ENCODE measurements at regions not wholly inside any gene's neighbourhood (a gene's known extent, or its start where the extent isn't known, plus 50 kb on each side); places are given as distances from the start of the nearest gene placed in this dataset.

DNA sequence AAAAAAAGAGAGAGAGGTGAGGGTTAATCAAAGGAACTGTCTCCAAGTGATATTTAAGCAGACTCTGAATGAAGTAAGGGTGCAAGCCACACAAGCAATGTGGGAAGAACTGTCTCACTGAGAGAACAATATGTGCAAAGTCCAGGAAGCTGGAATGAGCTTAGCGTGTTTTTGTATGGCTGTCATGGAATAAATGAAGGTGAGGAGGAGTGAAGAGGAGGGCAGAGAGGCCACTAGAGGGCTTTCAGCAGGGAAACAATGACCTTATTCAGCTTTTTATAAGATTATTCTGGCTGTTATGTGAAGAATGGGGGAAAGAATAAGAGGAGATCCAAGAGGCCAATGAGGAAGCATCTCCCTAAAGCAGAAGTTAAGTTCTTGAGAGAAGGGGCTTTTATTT lies 86.9 kb upstream of the COL8A1 start:
- Histone ChIP-seq H3K79me2 (ENCODE audit: low read depth) (no peaks in the 10 kb centered on the region), H3K36me3 (no peaks in the 10 kb centered on the region), H2AFZ (replicated peaks) (no peak overlapping the region), H3K4me1 (peaks cover 5% of the 10 kb centered on the region), H3F3A (ENCODE audit: low read depth) (no peaks in the 10 kb centered on the region), H3K9me3 (ENCODE audit: low read depth) (no peaks in the 10 kb centered on the region), H3K9ac (no peak overlapping the region), H4K20me1 (ENCODE audit: low read depth) (no peaks in the 10 kb centered on the region), H3K27me3 (no peaks in the 10 kb centered on the region), H3K27ac (no peak overlapping the region), H3K4me3 (no peak overlapping the region), H3K4me2 (no peak overlapping the region)
- Mint-ChIP-seq H3K4me3 (no peak overlapping the region), H3K36me3 (no peaks in the 10 kb centered on the region), H3K9me3 (no peaks in the 10 kb centered on the region), H3K4me1 (peaks cover 6% of the 10 kb centered on the region), H3K27me3 (ENCODE audit: insufficient read depth, low read depth) (no peaks in the 10 kb centered on the region), H3K27ac (no peak overlapping the region)
- TF ChIP-seq, protein P1, sequence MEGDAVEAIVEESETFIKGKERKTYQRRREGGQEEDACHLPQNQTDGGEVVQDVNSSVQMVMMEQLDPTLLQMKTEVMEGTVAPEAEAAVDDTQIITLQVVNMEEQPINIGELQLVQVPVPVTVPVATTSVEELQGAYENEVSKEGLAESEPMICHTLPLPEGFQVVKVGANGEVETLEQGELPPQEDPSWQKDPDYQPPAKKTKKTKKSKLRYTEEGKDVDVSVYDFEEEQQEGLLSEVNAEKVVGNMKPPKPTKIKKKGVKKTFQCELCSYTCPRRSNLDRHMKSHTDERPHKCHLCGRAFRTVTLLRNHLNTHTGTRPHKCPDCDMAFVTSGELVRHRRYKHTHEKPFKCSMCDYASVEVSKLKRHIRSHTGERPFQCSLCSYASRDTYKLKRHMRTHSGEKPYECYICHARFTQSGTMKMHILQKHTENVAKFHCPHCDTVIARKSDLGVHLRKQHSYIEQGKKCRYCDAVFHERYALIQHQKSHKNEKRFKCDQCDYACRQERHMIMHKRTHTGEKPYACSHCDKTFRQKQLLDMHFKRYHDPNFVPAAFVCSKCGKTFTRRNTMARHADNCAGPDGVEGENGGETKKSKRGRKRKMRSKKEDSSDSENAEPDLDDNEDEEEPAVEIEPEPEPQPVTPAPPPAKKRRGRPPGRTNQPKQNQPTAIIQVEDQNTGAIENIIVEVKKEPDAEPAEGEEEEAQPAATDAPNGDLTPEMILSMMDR (IDR thresholded peaks at IDR 0.05), result peak; percentile 23
- TF ChIP-seq EZH2phosphoT487 (IDR thresholded peaks at IDR 0.05), result no peak
- DNase-seq (ENCODE audit: low spot score), result peak; percentile 5

DNA sequence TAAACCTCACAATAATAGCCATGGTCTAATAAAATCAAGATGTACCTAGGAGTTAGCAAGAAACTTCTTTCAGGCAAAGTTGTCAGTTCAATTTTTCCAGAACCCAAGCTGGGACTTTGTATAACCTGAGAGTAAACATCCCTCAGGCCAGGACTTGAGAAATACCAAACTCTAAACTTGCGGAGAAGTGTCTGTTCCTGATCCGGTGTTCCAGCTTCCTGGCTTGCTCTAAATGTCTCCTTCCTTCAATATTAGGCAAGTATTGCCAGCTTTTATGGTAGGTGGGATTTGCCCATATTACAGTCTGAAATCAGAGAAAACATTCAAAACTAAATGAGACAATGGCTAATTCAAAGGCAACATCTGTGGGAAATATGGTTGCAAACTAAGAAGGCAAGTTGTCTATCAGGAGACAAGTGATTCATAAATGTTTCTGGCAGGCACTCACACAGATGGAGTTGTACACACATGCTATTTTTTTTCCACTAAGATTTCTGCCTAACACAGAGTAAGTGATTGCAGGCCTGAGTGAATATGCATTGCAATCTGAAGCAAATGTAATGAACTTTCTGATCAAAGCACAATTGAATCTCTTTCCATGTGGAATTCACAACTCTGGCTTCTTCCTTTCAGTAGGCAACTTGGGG lies 88.3 kb upstream of the COL8A1 start:
- Histone ChIP-seq H3K36me3 (no peaks in the 10 kb centered on the region), H3K4me1 (peaks cover 5% of the 10 kb centered on the region), H3K9ac (no peak overlapping the region), H3K27ac (no peak overlapping the region), H3F3A (ENCODE audit: low read depth) (no peaks in the 10 kb centered on the region), H3K4me3 (no peak overlapping the region), H3K27me3 (no peaks in the 10 kb centered on the region), H3K4me2 (no peak overlapping the region), H3K9me3 (ENCODE audit: low read depth) (no peaks in the 10 kb centered on the region), H2AFZ (replicated peaks) (no peak overlapping the region), H3K79me2 (ENCODE audit: low read depth) (no peaks in the 10 kb centered on the region), H4K20me1 (ENCODE audit: low read depth) (no peaks in the 10 kb centered on the region)
- no peaks in the 10 kb centered on the region for H3K27me3 Mint-ChIP-seq (ENCODE audit: insufficient read depth, low read depth)
- H3K4me3 Mint-ChIP-seq, result no peak overlapping the region
- no peaks in the 10 kb centered on the region for H3K9me3 Mint-ChIP-seq
- no peaks in the 10 kb centered on the region for H3K36me3 Mint-ChIP-seq
- H3K4me1 Mint-ChIP-seq, result peaks cover 6% of the 10 kb centered on the region
- no peak overlapping the region for H3K27ac Mint-ChIP-seq
- no peak for DNase-seq (ENCODE audit: low spot score)
- TF ChIP-seq EZH2phosphoT487 (IDR thresholded peaks at IDR 0.05), result no peak
- TF ChIP-seq EZH2 (IDR thresholded peaks at IDR 0.05), result no peak
- TF ChIP-seq, protein P1 (IDR thresholded peaks at IDR 0.05), result no peak

DNA sequence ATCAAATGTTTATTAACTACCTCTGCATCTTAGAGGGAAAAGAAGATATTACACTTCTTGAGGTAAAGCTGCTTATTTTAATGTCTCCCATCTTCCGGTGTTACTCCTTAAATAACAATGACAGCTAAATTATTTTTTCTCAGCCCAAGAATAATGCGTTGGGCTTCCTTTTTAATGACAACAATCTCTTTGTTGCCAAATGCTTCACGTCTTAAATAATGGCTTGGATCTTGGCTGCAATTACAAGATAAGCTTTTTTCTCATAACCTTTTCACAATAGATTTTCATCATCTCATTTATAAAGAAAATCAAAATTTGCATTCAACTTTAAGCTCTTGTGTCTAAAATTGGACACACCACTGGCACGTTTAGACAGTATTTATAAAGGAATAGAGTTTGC lies 89.2 kb upstream of the COL8A1 start:
- DNase-seq (ENCODE audit: low spot score), result no peak
- Histone ChIP-seq H3K9ac (no peak overlapping the region), H3K4me3 (no peak overlapping the region), H3K36me3 (no peaks in the 10 kb centered on the region), H3K4me1 (peaks cover 5% of the 10 kb centered on the region), H3K9me3 (ENCODE audit: low read depth) (no peaks in the 10 kb centered on the region), H3F3A (ENCODE audit: low read depth) (no peaks in the 10 kb centered on the region), H3K4me2 (no peak overlapping the region), H2AFZ (replicated peaks) (no peak overlapping the region), H3K79me2 (ENCODE audit: low read depth) (no peaks in the 10 kb centered on the region), H3K27ac (no peak overlapping the region), H3K27me3 (no peaks in the 10 kb centered on the region), H4K20me1 (ENCODE audit: low read depth) (no peaks in the 10 kb centered on the region)
- Mint-ChIP-seq H3K4me3 (no peak overlapping the region), H3K27me3 (ENCODE audit: insufficient read depth, low read depth) (no peaks in the 10 kb centered on the region), H3K27ac (no peak overlapping the region), H3K36me3 (no peaks in the 10 kb centered on the region), H3K9me3 (no peaks in the 10 kb centered on the region), H3K4me1 (peaks cover 6% of the 10 kb centered on the region)
- TF ChIP-seq EZH2phosphoT487 (IDR thresholded peaks at IDR 0.05), result no peak
- TF ChIP-seq, protein P1 (IDR thresholded peaks at IDR 0.05), result no peak
- TF ChIP-seq EZH2 (IDR thresholded peaks at IDR 0.05), result no peak

Measured in neural progenitor cell (in vitro differentiated cells).